Left lung (tissue), 4 donors: ENCODE measurements at regions not wholly inside any gene's neighbourhood (a gene's known extent, or its start where the extent isn't known, plus 50 kb on each side); places are given as distances from the start of the nearest gene placed in this dataset.
A peak's percentile ranks its signal among the peaks of the same experiment; 100 is the strongest.

ENCODE experiments used
- ATAC-seq: fragments of 200-7000 bp; cut with Tn5 transposase; one replicate; pipeline ENCODE4 v1.9.1; 2020; ENCODE audit warnings: moderate library complexity
- DNase-seq, 4 donors: peaks; one replicate each; pipeline ENCODE4 v3.0.0-alpha.2; 2013 to 2020
- H3K27ac ChIP-seq, 2 donors: fragments of 200-600 bp; sonication (generic) in 1 of 2; one replicate each; pipeline versions ENCODE4 v1.5.0 to v1.8.0; 2020 to 2021
- H3K27me3 ChIP-seq, 2 donors: fragments of 200-600 bp; sonication (generic) in 1 of 2; one replicate each; pipeline versions ENCODE4 v1.5.0 to v1.8.0; 2020 to 2021
- H3K36me3 ChIP-seq, 2 donors: fragments of 200-600 bp; sonication (generic) in 1 of 2; one replicate each; pipeline versions ENCODE4 v1.5.0 to v1.8.0; 2020 to 2021
- H3K4me1 ChIP-seq, 2 donors: fragments of 200-600 bp; one replicate each; pipeline ENCODE4 v1.8.0; 2021
- H3K4me3 ChIP-seq, 2 donors: fragments of 200-600 bp; sonication (generic) in 1 of 2; one replicate each; pipeline versions ENCODE4 v1.5.0 to v1.8.0; 2020 to 2021; ENCODE audit warnings: mild to moderate bottlenecking in 1 of 2
- H3K9me3 ChIP-seq, 2 donors: fragments of 200-600 bp; sonication (generic) in 1 of 2; one replicate each; pipeline versions ENCODE4 v1.5.0 to v1.8.0; 2020 to 2021
- intact Hi-C, 2 donors: fragments of 100-400 bp; cut with DNase I; formaldehyde crosslinking; loops; one replicate each; pipeline versions ENCODE4 v1.11.2 to v1.14.2; 2022
- TF ChIP-seq, protein P1 (sequence below), 2 donors: fragments of 200-600 bp; sonication (generic) in 1 of 2; IDR thresholded peaks; one replicate each; pipeline versions ENCODE4 v1.5.0 to v1.8.0; 2021; ENCODE audit warnings: antibody characterized with exemption in 2 of 2
- donor health status: DM: no; HTN: yes; CAD: no.
- donor health status: DM: no; HTN: no; CAD: no.

GRCh38 chr13:59441596-59442280, 722.0 kb downstream of the DIAPH3 start:
- Histone ChIP-seq H3K4me3 (no peak overlapping the region), H3K4me1 (no peaks in the 10 kb centered on the region), H3K36me3 (no peaks in the 10 kb centered on the region), H3K27ac (no peak overlapping the region), H3K9me3 (no peaks in the 10 kb centered on the region), H3K27me3 (peaks cover 0 to 10% of the 10 kb centered on the region in 2 donors)
- intact Hi-C loops: no loop called here
- DNase-seq (no peak), ATAC-seq (no peak)
- TF ChIP-seq, protein P1, sequence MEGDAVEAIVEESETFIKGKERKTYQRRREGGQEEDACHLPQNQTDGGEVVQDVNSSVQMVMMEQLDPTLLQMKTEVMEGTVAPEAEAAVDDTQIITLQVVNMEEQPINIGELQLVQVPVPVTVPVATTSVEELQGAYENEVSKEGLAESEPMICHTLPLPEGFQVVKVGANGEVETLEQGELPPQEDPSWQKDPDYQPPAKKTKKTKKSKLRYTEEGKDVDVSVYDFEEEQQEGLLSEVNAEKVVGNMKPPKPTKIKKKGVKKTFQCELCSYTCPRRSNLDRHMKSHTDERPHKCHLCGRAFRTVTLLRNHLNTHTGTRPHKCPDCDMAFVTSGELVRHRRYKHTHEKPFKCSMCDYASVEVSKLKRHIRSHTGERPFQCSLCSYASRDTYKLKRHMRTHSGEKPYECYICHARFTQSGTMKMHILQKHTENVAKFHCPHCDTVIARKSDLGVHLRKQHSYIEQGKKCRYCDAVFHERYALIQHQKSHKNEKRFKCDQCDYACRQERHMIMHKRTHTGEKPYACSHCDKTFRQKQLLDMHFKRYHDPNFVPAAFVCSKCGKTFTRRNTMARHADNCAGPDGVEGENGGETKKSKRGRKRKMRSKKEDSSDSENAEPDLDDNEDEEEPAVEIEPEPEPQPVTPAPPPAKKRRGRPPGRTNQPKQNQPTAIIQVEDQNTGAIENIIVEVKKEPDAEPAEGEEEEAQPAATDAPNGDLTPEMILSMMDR (IDR thresholded peaks at IDR 0.05): no peak

- Histone ChIP-seq H3K27ac (no peak overlapping the region), H3K4me3 (no peak overlapping the region), H3K27me3 (peaks cover 0 to 10% of the 10 kb centered on the region in 2 donors), H3K36me3 (no peaks in the 10 kb centered on the region), H3K4me1 (no peaks in the 10 kb centered on the region), H3K9me3 (no peaks in the 10 kb centered on the region)
- ATAC-seq (no peak), DNase-seq (no peak)
- TF ChIP-seq, protein P1 (IDR thresholded peaks at IDR 0.05): no peak
- intact Hi-C loops: no loop called here
These were observed 721.3 kb downstream of the DIAPH3 start for GRCh38 chr13:59442461-59442860.

- H3K4me1 ChIP-seq: no peaks in the 10 kb centered on the region
- no peaks in the 10 kb centered on the region for H3K36me3 ChIP-seq
- H3K27ac ChIP-seq: no peak overlapping the region
- H3K27me3 ChIP-seq: peaks cover 0 to 10% of the 10 kb centered on the region in 2 donors
- no peaks in the 10 kb centered on the region for H3K9me3 ChIP-seq
- no peak overlapping the region for H3K4me3 ChIP-seq
- intact Hi-C loops: no loop called here
- TF ChIP-seq, protein P1 (IDR thresholded peaks at IDR 0.05): no peak
- no peak for DNase-seq
- ATAC-seq: no peak
These were observed 720.7 kb downstream of the DIAPH3 start for GRCh38 chr13:59442944-59443486.

GRCh38 chr13:59444210-59444857, 719.4 kb downstream of the DIAPH3 start:
- DNase-seq (no peak), ATAC-seq (peak; percentile 74)
- Histone ChIP-seq H3K27ac (no peak overlapping the region), H3K4me1 (no peaks in the 10 kb centered on the region), H3K4me3 (no peak overlapping the region), H3K27me3 (peaks cover 0 to 10% of the 10 kb centered on the region in 2 donors), H3K36me3 (no peaks in the 10 kb centered on the region), H3K9me3 (no peaks in the 10 kb centered on the region)
- intact Hi-C loops: no loop called here
- TF ChIP-seq, protein P1 (IDR thresholded peaks at IDR 0.05): no peak

DNA sequence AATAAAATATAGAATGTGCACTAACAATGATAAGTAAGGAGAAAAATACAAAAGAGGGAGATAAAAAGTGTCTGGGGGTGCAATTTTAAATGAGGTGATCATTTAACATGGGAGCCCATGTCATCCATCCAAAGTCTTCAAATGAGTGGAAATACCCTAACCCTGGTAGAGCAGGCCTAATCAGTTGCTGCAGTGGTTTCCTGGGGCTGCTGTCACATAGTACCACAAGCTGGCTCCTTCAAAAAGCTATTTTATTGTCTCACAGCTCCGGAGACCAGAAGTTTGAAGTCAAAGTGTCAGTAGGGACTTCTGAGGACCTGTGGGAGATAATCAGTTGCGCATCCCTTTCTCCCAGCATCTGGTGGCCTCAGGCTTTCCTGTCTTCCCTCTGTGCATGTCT, 717.9 kb downstream of the DIAPH3 start:
- Histone ChIP-seq H3K4me1 (no peaks in the 10 kb centered on the region), H3K4me3 (no peak overlapping the region), H3K27me3 (peaks cover 0 to 5% of the 10 kb centered on the region in 2 donors), H3K36me3 (no peaks in the 10 kb centered on the region), H3K27ac (no peak overlapping the region), H3K9me3 (no peaks in the 10 kb centered on the region)
- intact Hi-C loops: no loop called here
- TF ChIP-seq, protein P1 (IDR thresholded peaks at IDR 0.05): no peak
- ATAC-seq: no peak
- no peak for DNase-seq
